MM.1S (cell line): ENCODE measurements at regions not wholly inside any gene's neighbourhood (a gene's known extent, or its start where the extent isn't known, plus 50 kb on each side); places are given as distances from the start of the nearest gene placed in this dataset.

Source experiments
- DNase-seq: peaks from one replicate; pipeline ENCODE4 v3.0.0-alpha.2; 2015
- H2AFZ ChIP-seq: fragments of 300-600 bp; sonication (generic); 2 replicates; pipeline ENCODE4 v1.6.0; 2016; ENCODE audit warnings: antibody characterized with exemption, low read length
- H3F3A ChIP-seq: fragments of 300-600 bp; sonication (generic); 2 replicates; pipeline ENCODE4 v1.6.1; 2016; ENCODE audit warnings: mild to moderate bottlenecking, antibody characterized with exemption, low read length, moderate library complexity, mixed read lengths; ENCODE audit not compliant: insufficient read depth
- H3K27ac ChIP-seq: fragments of 300-600 bp; sonication (generic); 2 replicates; pipeline ENCODE4 v1.5.1; 2016; ENCODE audit warnings: mild to moderate bottlenecking, low read length
- H3K27me3 ChIP-seq: fragments of 300-600 bp; sonication (generic); replicated peaks from 2 replicates; pipeline ENCODE4 v1.6.0; 2016; ENCODE audit warnings: low read length; ENCODE audit not compliant: insufficient read depth
- H3K36me3 ChIP-seq: fragments of 300-600 bp; sonication (generic); replicated peaks from 2 replicates; pipeline ENCODE4 v1.6.1; 2016; ENCODE audit warnings: mild to moderate bottlenecking, low read length, mixed read lengths; ENCODE audit not compliant: insufficient read depth
- H3K4me1 ChIP-seq: fragments of 300-600 bp; sonication (generic); 2 replicates; pipeline ENCODE4 v1.6.1; 2016; ENCODE audit warnings: low read length, mixed read lengths
- H3K4me2 ChIP-seq: fragments of 300-600 bp; sonication (generic); 2 replicates; pipeline ENCODE4 v1.6.0; 2016; ENCODE audit warnings: low read depth, low read length
- H3K4me3 ChIP-seq: fragments of 300-600 bp; sonication (generic); 2 replicates; pipeline ENCODE4 v1.5.1; 2016; ENCODE audit warnings: low read length, mixed read lengths
- H3K79me2 ChIP-seq: fragments of 300-600 bp; sonication (generic); 2 replicates; pipeline ENCODE4 v1.6.1; 2016; ENCODE audit warnings: mixed run types, low read length, mixed read lengths
- H3K9ac ChIP-seq: fragments of 300-600 bp; sonication (generic); 2 replicates; pipeline ENCODE4 v1.6.1; 2016; ENCODE audit warnings: low read length, mixed read lengths
- H3K9me2 ChIP-seq: fragments of 300-600 bp; sonication (generic); replicated peaks from 2 replicates; pipeline ENCODE4 v1.6.1; 2016; ENCODE audit warnings: mild to moderate bottlenecking, low read length, mixed read lengths; ENCODE audit not compliant: insufficient read depth
- H3K9me3 ChIP-seq: fragments of 300-600 bp; sonication (generic); replicated peaks from 2 replicates; pipeline ENCODE4 v1.6.1; 2016; ENCODE audit warnings: mild to moderate bottlenecking, low read length, mixed read lengths; ENCODE audit not compliant: insufficient read depth
- H4K20me1 ChIP-seq: fragments of 300-600 bp; sonication (generic); 2 replicates; pipeline ENCODE4 v1.6.1; 2016; ENCODE audit warnings: mild to moderate bottlenecking, low read length, moderate library complexity, mixed read lengths; ENCODE audit not compliant: insufficient read depth
- EZH2 ChIP-seq: fragments of 300-600 bp; sonication (generic); optimal IDR thresholded peaks from 2 replicates; pipeline ENCODE3; 2017; ENCODE audit warnings: low read depth, mild to moderate bottlenecking, antibody characterized with exemption, low read length, mixed read lengths
- EZH2phosphoT487 ChIP-seq: fragments of 300-600 bp; sonication (generic); IDR thresholded peaks from 2 replicates; pipeline ENCODE4 v1.6.1; 2018; ENCODE audit warnings: antibody characterized with exemption, low read length
- TF ChIP-seq, protein P1 (sequence below): fragments of 300-600 bp; sonication (generic); IDR thresholded peaks from 2 replicates; pipeline ENCODE4 v1.5.1; 2016; ENCODE audit warnings: antibody characterized with exemption, low read length, mixed read lengths

DNA sequence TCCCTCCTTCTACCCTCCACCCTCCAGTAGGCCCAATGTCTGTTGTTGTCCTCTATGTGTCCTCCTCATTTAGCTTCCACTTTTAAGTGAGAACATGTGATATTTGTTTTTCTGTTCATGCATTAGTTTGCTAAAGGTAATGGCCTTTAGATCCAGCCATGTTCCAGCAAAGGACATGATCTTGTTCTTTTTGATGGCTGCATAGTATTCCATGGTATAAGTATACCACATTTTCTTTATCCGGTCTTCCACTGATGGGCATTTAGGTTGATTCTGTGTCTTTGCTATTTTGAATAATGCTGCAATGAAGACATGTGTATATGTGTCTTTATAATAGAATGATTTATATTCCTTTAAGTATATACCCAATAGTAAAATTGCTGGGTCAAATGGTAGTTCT lies 232.5 kb upstream of the PRR16 start:
- no peak for DNase-seq
- no peaks in the 10 kb centered on the region for H3K9me2 ChIP-seq
- no peak overlapping the region for H3K9ac ChIP-seq
- no peaks in the 10 kb centered on the region for H3K79me2 ChIP-seq
- TF ChIP-seq, protein P1, sequence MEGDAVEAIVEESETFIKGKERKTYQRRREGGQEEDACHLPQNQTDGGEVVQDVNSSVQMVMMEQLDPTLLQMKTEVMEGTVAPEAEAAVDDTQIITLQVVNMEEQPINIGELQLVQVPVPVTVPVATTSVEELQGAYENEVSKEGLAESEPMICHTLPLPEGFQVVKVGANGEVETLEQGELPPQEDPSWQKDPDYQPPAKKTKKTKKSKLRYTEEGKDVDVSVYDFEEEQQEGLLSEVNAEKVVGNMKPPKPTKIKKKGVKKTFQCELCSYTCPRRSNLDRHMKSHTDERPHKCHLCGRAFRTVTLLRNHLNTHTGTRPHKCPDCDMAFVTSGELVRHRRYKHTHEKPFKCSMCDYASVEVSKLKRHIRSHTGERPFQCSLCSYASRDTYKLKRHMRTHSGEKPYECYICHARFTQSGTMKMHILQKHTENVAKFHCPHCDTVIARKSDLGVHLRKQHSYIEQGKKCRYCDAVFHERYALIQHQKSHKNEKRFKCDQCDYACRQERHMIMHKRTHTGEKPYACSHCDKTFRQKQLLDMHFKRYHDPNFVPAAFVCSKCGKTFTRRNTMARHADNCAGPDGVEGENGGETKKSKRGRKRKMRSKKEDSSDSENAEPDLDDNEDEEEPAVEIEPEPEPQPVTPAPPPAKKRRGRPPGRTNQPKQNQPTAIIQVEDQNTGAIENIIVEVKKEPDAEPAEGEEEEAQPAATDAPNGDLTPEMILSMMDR, result no peak
- no peak for TF ChIP-seq EZH2phosphoT487
- TF ChIP-seq EZH2, result no peak
- no peaks in the 10 kb centered on the region for H4K20me1 ChIP-seq
- H3F3A ChIP-seq, result no peaks in the 10 kb centered on the region
- H3K4me3 ChIP-seq, result no peak overlapping the region
- H3K27me3 ChIP-seq, result no peaks in the 10 kb centered on the region
- H2AFZ ChIP-seq, result no peak overlapping the region
- no peaks in the 10 kb centered on the region for H3K36me3 ChIP-seq
- no peaks in the 10 kb centered on the region for H3K9me3 ChIP-seq
- no peak overlapping the region for H3K4me2 ChIP-seq
- no peaks in the 10 kb centered on the region for H3K4me1 ChIP-seq
- no peak overlapping the region for H3K27ac ChIP-seq

GRCh38 chr5:120236360-120236759 lies 227.7 kb upstream of the PRR16 start:
- Histone ChIP-seq H4K20me1 (no peaks in the 10 kb centered on the region), H3K4me3 (no peak overlapping the region), H3K4me1 (no peaks in the 10 kb centered on the region), H3K4me2 (no peak overlapping the region), H3K27me3 (no peaks in the 10 kb centered on the region), H3K9me2 (no peaks in the 10 kb centered on the region), H3K27ac (no peak overlapping the region), H3F3A (no peaks in the 10 kb centered on the region), H3K79me2 (no peaks in the 10 kb centered on the region), H3K9ac (no peak overlapping the region), H3K9me3 (no peaks in the 10 kb centered on the region), H3K36me3 (no peaks in the 10 kb centered on the region), H2AFZ (no peak overlapping the region)
- DNase-seq, result no peak
- TF ChIP-seq EZH2 (no peak), EZH2phosphoT487 (no peak)
- TF ChIP-seq, protein P1, result no peak

GRCh38 chr5:120239086-120239485 lies 225.0 kb upstream of the PRR16 start:
- Histone ChIP-seq H3K27me3 (no peaks in the 10 kb centered on the region), H3K27ac (no peak overlapping the region), H3K9ac (no peak overlapping the region), H3K9me3 (no peaks in the 10 kb centered on the region), H3K9me2 (no peaks in the 10 kb centered on the region), H3K79me2 (no peaks in the 10 kb centered on the region), H2AFZ (no peak overlapping the region), H3K4me2 (no peak overlapping the region), H3K36me3 (no peaks in the 10 kb centered on the region), H3F3A (no peaks in the 10 kb centered on the region), H4K20me1 (no peaks in the 10 kb centered on the region), H3K4me1 (no peaks in the 10 kb centered on the region), H3K4me3 (no peak overlapping the region)
- no peak for DNase-seq
- TF ChIP-seq, protein P1, result no peak
- TF ChIP-seq EZH2phosphoT487 (no peak), EZH2 (no peak)

DNA sequence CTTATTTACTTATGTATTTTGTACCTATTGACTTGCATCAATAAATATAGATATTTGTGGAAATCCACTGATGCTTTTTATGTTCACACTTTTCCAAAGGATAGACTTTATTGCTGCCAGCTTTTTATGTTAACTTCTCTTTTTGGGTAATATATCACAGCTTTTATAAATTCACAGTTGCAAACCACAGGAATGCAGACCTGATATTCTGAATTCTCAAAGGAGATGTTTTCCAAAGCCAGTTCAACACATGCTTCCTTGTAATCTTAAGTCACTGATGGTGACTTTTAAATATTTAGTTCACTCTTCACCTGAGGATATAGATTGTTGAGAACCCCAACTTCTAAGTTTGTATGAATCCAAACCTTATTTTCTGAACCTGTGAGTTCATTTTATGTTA lies 223.4 kb upstream of the PRR16 start:
- H3K27ac ChIP-seq, result no peak overlapping the region
- no peak for DNase-seq
- no peaks in the 10 kb centered on the region for H3K9me3 ChIP-seq
- no peaks in the 10 kb centered on the region for H3K4me1 ChIP-seq
- H3K4me2 ChIP-seq, result no peak overlapping the region
- TF ChIP-seq EZH2phosphoT487 (no peak), EZH2 (no peak)
- TF ChIP-seq, protein P1, result no peak
- H3F3A ChIP-seq, result no peaks in the 10 kb centered on the region
- no peak overlapping the region for H3K9ac ChIP-seq
- no peaks in the 10 kb centered on the region for H4K20me1 ChIP-seq
- no peak overlapping the region for H2AFZ ChIP-seq
- H3K4me3 ChIP-seq, result no peak overlapping the region
- no peaks in the 10 kb centered on the region for H3K9me2 ChIP-seq
- H3K79me2 ChIP-seq, result no peaks in the 10 kb centered on the region
- H3K36me3 ChIP-seq, result no peaks in the 10 kb centered on the region
- H3K27me3 ChIP-seq, result no peaks in the 10 kb centered on the region
